ENCODE measurements at regions not wholly inside any gene's neighbourhood (a gene's known extent, or its start where the extent isn't known, plus 50 kb on each side); places are given as distances from the start of the nearest gene placed in this dataset.

- intact Hi-C loops (cut with DNase I; ENCODE audit: low total_unique reads): no loop called here
- WGBS, 2 donors (ENCODE audit: low coverage in 1 of 2): 14 to 35% methylated on average over 3 of the region's 3 CpGs
- in situ Hi-C loops (cut with MboI; ENCODE audit: low pct_ligation_motif_present in 1 of 4, low pct_unique_long_range_greater_than_20kb in 1 of 4, low sequenced_read_pairs in 3 of 4): no loop called here
Measured at GRCh38 chr5:122561209-122561608, 213.7 kb upstream of the SNX2 start.

GRCh38 chr5:122565331-122565730 is 209.5 kb upstream of the SNX2 start:
- no peak overlapping the region for H3K27ac ChIP-seq
- peaks cover 0 to 8% (median 0%) of the 10 kb centered on the region in 4 donors for H3K4me1 ChIP-seq
- DNase-seq: no peak
- H3K9me3 ChIP-seq: no peaks in the 10 kb centered on the region
- no peaks in the 10 kb centered on the region for H3K36me3 ChIP-seq
- TF ChIP-seq CTCF (IDR thresholded peaks at IDR 0.05) (no peak), EP300 (IDR thresholded peaks at IDR 0.05; ENCODE audit: low read depth) (no peak), POLR2A (IDR thresholded peaks at IDR 0.05) (no peak), POLR2AphosphoS5 (IDR thresholded peaks at IDR 0.05) (no peak)
- intact Hi-C loops (cut with DNase I; ENCODE audit: low total_unique reads): no loop called here
- in situ Hi-C loops (cut with MboI; ENCODE audit: low pct_ligation_motif_present in 1 of 4, low pct_unique_long_range_greater_than_20kb in 1 of 4, low sequenced_read_pairs in 3 of 4): no loop called here
- H3K4me3 ChIP-seq: no peak overlapping the region
- H3K27me3 ChIP-seq: no peaks in the 10 kb centered on the region
- 88 to 92% methylated on average over 9 of the region's 9 CpGs for WGBS, 2 donors (ENCODE audit: low coverage in 1 of 2)

More at GRCh38 chr5:122561209-122561608, 213.7 kb upstream of the SNX2 start:
- peaks cover 0 to 8% (median 0%) of the 10 kb centered on the region in 4 donors for H3K4me1 ChIP-seq
- no peak overlapping the region for H3K27ac ChIP-seq
- H3K27me3 ChIP-seq: no peaks in the 10 kb centered on the region
- no peaks in the 10 kb centered on the region for H3K9me3 ChIP-seq
- H3K4me3 ChIP-seq: no peak overlapping the region
- DNase-seq: no peak
- no peaks in the 10 kb centered on the region for H3K36me3 ChIP-seq
- TF ChIP-seq POLR2AphosphoS5 (IDR thresholded peaks at IDR 0.05) (no peak), POLR2A (IDR thresholded peaks at IDR 0.05) (no peak), CTCF (IDR thresholded peaks at IDR 0.05) (no peak), EP300 (IDR thresholded peaks at IDR 0.05; ENCODE audit: low read depth) (no peak)

- H3K27me3 ChIP-seq: no peaks in the 10 kb centered on the region
- intact Hi-C loops (cut with DNase I; ENCODE audit: low total_unique reads) (no loop called here), in situ Hi-C loops (cut with MboI; ENCODE audit: low pct_ligation_motif_present in 1 of 4, low pct_unique_long_range_greater_than_20kb in 1 of 4, low sequenced_read_pairs in 3 of 4) (no loop called here)
- H3K9me3 ChIP-seq: no peaks in the 10 kb centered on the region
- no peak overlapping the region for H3K4me3 ChIP-seq
- WGBS, 2 donors (ENCODE audit: low coverage in 1 of 2): 74 to 81% methylated on average over 2 to 3 of the region's 3 CpGs
- no peak for DNase-seq
- H3K27ac ChIP-seq: no peak overlapping the region
- no peaks in the 10 kb centered on the region for H3K4me1 ChIP-seq
- TF ChIP-seq POLR2AphosphoS5 (IDR thresholded peaks at IDR 0.05) (no peak), EP300 (IDR thresholded peaks at IDR 0.05; ENCODE audit: low read depth) (no peak), POLR2A (IDR thresholded peaks at IDR 0.05) (no peak), CTCF (IDR thresholded peaks at IDR 0.05) (no peak)
- H3K36me3 ChIP-seq: no peaks in the 10 kb centered on the region
Measured at GRCh38 chr5:122576256-122577016, 198.4 kb upstream of the SNX2 start.

- Histone ChIP-seq H3K9me3 (no peaks in the 10 kb centered on the region), H3K4me1 (no peaks in the 10 kb centered on the region), H3K36me3 (no peaks in the 10 kb centered on the region), H3K27ac (no peak overlapping the region), H3K4me3 (no peak overlapping the region), H3K27me3 (no peaks in the 10 kb centered on the region)
- 82% methylated on average over 7 of the region's 7 CpGs; no CpG with 5 or more reads in 1 of the 2 donors for WGBS, 2 donors (ENCODE audit: low coverage in 1 of 2)
- no peak for DNase-seq
- intact Hi-C loops (cut with DNase I; ENCODE audit: low total_unique reads): no loop called here
- in situ Hi-C loops (cut with MboI; ENCODE audit: low pct_ligation_motif_present in 1 of 4, low pct_unique_long_range_greater_than_20kb in 1 of 4, low sequenced_read_pairs in 3 of 4): no loop called here
- TF ChIP-seq CTCF (IDR thresholded peaks at IDR 0.05) (no peak), POLR2AphosphoS5 (IDR thresholded peaks at IDR 0.05) (no peak), POLR2A (IDR thresholded peaks at IDR 0.05) (no peak), EP300 (IDR thresholded peaks at IDR 0.05; ENCODE audit: low read depth) (no peak)
Measured at GRCh38 chr5:122581629-122582028, 193.3 kb upstream of the SNX2 start.

Measured in transverse colon (tissue), 4 donors.